Keratinocyte (primary cell): ENCODE measurements at regions not wholly inside any gene's neighbourhood (a gene's known extent, or its start where the extent isn't known, plus 50 kb on each side); places are given as distances from the start of the nearest gene placed in this dataset.

Experiments
- DNase-seq: peaks from one replicate; pipeline ENCODE4 v3.0.0-alpha.2; 2011; ENCODE audit warnings: low read depth, missing footprints, low spot score
- FAIRE-seq: peaks from 2 replicates; lab custom pipeline; 2011; peaks lifted over from hg19 to GRCh38; lab: Jason Lieb, UNC
- H2AFZ ChIP-seq: 2 replicates; pipeline ENCODE4 v1.6.0; 2012; ENCODE audit warnings: low read length, control low read depth, inconsistent platforms; ENCODE audit not compliant: control insufficient read depth
- H3K27ac ChIP-seq: 2 replicates; pipeline ENCODE4 v1.5.1; 2011; ENCODE audit warnings: low read length; ENCODE audit not compliant: control insufficient read depth, insufficient read depth
- H3K27me3 ChIP-seq: 3 replicates; pipeline ENCODE4 v1.6.0; 2011; ENCODE audit warnings: low read length; ENCODE audit not compliant: control insufficient read depth, insufficient read depth; ENCODE audit errors: extremely low read depth
- H3K36me3 ChIP-seq, 2 experiments: 2 replicates in 1 of 2; 3 replicates in 1 of 2; pipeline ENCODE4 v1.5.1; 2011; ENCODE audit warnings: low read length in 2 of 2, mild to moderate bottlenecking in 1 of 2; ENCODE audit not compliant: control insufficient read depth in 2 of 2, insufficient read depth in 2 of 2; ENCODE audit errors: extremely low read depth in 1 of 2
- H3K4me1 ChIP-seq: 3 replicates; pipeline ENCODE4 v1.5.1; 2011; ENCODE audit warnings: low read length; ENCODE audit not compliant: control insufficient read depth, insufficient read depth; ENCODE audit errors: extremely low read depth
- H3K4me2 ChIP-seq: 3 replicates; pipeline ENCODE4 v1.6.0; 2011; ENCODE audit warnings: low read depth, low read length; ENCODE audit not compliant: control insufficient read depth, insufficient read depth; ENCODE audit errors: extremely low read depth
- H3K4me3 ChIP-seq, 3 experiments: fragments of 200-600 bp in 1 of 3; sonication (generic) in 1 of 3; 2 replicates in 2 of 3; 3 replicates in 1 of 3; pipeline ENCODE4 v1.5.1; 2011 to 2016; ENCODE audit warnings: low read length in 3 of 3, mild to moderate bottlenecking in 3 of 3, control low read depth in 2 of 3, inconsistent platforms in 1 of 3, low read depth in 1 of 3, mixed read lengths in 1 of 3, mixed run types in 1 of 3, moderate library complexity in 1 of 3; ENCODE audit not compliant: control insufficient read depth in 2 of 3, insufficient read depth in 2 of 3; ENCODE audit errors: extremely low read depth in 1 of 3
- H3K79me2 ChIP-seq: 2 replicates; pipeline ENCODE4 v1.6.0; 2012; ENCODE audit warnings: low read length; ENCODE audit not compliant: control insufficient read depth, insufficient read depth
- H3K9ac ChIP-seq: 3 replicates; pipeline ENCODE4 v1.6.0; 2011; ENCODE audit warnings: low read length; ENCODE audit not compliant: control insufficient read depth, insufficient read depth; ENCODE audit errors: extremely low read depth
- H3K9me1 ChIP-seq: 3 replicates; pipeline ENCODE4 v1.6.0; 2011; ENCODE audit warnings: low read length; ENCODE audit not compliant: control insufficient read depth, insufficient read depth; ENCODE audit errors: extremely low read depth
- H3K9me3 ChIP-seq: 2 replicates; pipeline ENCODE4 v1.5.1; 2012; ENCODE audit warnings: low read depth, low read length; ENCODE audit not compliant: control insufficient read depth
- H4K20me1 ChIP-seq: 3 replicates; pipeline ENCODE4 v1.6.0; 2011; ENCODE audit warnings: low read length; ENCODE audit not compliant: control insufficient read depth, insufficient read depth; ENCODE audit errors: extremely low read depth
- EZH2 ChIP-seq: IDR thresholded peaks from one replicate; pipeline ENCODE4 v1.6.1; 2012; ENCODE audit warnings: inconsistent platforms, mild to moderate bottlenecking, low read length, moderate library complexity
- dilution Hi-C: fragments of 300-500 bp; cut with MboI; formaldehyde crosslinking; loops from one replicate; pipeline ENCODE4 v1.7.0; 2020; ENCODE audit warnings: low sequenced_read_pairs; ENCODE audit not compliant: extremely low pct_ligation_motif_present
- TF ChIP-seq, protein P1 (sequence below), 3 experiments: IDR thresholded peaks in 1 of 3; conservative IDR thresholded peaks in 1 of 3; optimal IDR thresholded peaks in 1 of 3; 2 replicates in 2 of 3; 3 replicates in 1 of 3; pipeline versions ENCODE3 to v1.5.1; 2011; ENCODE audit warnings: low read length in 3 of 3, mild to moderate bottlenecking in 3 of 3, moderate library complexity in 2 of 3, control low read depth in 1 of 3, inconsistent platforms in 1 of 3; ENCODE audit not compliant: insufficient read depth in 2 of 3; ENCODE audit errors: extremely low read depth in 1 of 3

DNA sequence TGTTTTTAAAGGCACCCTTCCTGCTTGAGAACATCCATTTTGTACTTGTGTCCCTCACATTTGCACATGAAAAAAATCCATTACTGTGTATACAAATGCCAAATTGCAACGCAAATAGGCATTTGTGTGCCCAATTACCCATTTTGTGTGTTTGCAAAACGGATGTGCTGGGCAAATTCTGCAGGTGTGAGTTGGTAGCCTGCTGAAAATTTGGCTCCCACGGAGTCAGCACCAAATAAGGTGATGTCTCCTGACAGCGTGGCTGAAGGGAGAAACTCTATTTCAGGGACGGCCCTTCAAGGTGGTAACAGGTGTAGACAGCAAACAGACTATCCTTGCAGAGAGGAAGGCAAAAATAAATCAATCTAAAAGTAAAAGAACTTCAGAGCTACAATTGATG is 661.1 kb downstream of the BCL11A start:
- no peaks in the 10 kb centered on the region for H3K9me3 ChIP-seq

DNA sequence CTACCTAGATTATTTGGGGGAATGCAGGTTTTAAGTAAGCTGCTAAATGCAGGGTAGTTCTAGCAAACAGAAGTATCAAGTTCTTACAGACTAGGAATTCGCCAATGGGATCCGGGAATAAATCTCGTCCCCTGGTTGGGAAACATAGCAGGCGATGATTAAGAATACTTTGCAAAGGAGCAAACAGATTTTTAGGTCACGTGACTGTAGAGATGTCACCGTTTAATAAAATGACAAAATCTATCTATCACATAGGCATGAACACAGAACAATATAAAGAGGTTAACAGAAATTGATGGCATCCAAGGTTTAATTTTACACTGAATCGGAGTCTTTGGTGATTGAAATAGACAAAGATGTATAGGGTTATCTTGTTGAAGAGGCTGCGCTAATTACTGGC is 664.1 kb downstream of the BCL11A start:
- DNase-seq, result no peak
- H3K27ac ChIP-seq, result no peak overlapping the region
- H3K27me3 ChIP-seq, result no peaks in the 10 kb centered on the region
- H3K36me3 ChIP-seq, result no peaks in the 10 kb centered on the region
- H3K4me1 ChIP-seq, result no peaks in the 10 kb centered on the region
- no peak for TF ChIP-seq EZH2
- TF ChIP-seq, protein P1, sequence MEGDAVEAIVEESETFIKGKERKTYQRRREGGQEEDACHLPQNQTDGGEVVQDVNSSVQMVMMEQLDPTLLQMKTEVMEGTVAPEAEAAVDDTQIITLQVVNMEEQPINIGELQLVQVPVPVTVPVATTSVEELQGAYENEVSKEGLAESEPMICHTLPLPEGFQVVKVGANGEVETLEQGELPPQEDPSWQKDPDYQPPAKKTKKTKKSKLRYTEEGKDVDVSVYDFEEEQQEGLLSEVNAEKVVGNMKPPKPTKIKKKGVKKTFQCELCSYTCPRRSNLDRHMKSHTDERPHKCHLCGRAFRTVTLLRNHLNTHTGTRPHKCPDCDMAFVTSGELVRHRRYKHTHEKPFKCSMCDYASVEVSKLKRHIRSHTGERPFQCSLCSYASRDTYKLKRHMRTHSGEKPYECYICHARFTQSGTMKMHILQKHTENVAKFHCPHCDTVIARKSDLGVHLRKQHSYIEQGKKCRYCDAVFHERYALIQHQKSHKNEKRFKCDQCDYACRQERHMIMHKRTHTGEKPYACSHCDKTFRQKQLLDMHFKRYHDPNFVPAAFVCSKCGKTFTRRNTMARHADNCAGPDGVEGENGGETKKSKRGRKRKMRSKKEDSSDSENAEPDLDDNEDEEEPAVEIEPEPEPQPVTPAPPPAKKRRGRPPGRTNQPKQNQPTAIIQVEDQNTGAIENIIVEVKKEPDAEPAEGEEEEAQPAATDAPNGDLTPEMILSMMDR (optimal IDR thresholded peaks at IDR 0.05 in 1 of 3, IDR thresholded peaks at IDR 0.05 in 1 of 3, conservative IDR thresholded peaks at IDR 0.05 in 1 of 3; ENCODE audit: extremely low read depth in 1 of 3, insufficient read depth in 2 of 3, low read length in 3 of 3), result no peak
- dilution Hi-C loops, result no loop called here
- H3K9me1 ChIP-seq, result no peaks in the 10 kb centered on the region
- no peak overlapping the region for H3K4me3 ChIP-seq
- no peak for FAIRE-seq
- H4K20me1 ChIP-seq, result no peaks in the 10 kb centered on the region
- no peak overlapping the region for H2AFZ ChIP-seq
- no peaks in the 10 kb centered on the region for H3K9me3 ChIP-seq
- H3K4me2 ChIP-seq, result no peak overlapping the region
- H3K9ac ChIP-seq, result no peak overlapping the region
- no peaks in the 10 kb centered on the region for H3K79me2 ChIP-seq

More for the DNA sequence above, 661.1 kb downstream of the BCL11A start:
- H2AFZ ChIP-seq, result no peak overlapping the region
- H4K20me1 ChIP-seq, result no peaks in the 10 kb centered on the region
- dilution Hi-C loops, result no loop called here
- FAIRE-seq (no peak), DNase-seq (no peak)
- no peak overlapping the region for H3K9ac ChIP-seq
- no peaks in the 10 kb centered on the region for H3K79me2 ChIP-seq
- TF ChIP-seq EZH2, result no peak
- H3K27me3 ChIP-seq, result no peaks in the 10 kb centered on the region
- no peaks in the 10 kb centered on the region for H3K9me1 ChIP-seq
- no peak overlapping the region for H3K4me3 ChIP-seq
- no peak overlapping the region for H3K27ac ChIP-seq
- H3K4me2 ChIP-seq, result no peak overlapping the region
- no peaks in the 10 kb centered on the region for H3K4me1 ChIP-seq
- no peaks in the 10 kb centered on the region for H3K36me3 ChIP-seq

DNA sequence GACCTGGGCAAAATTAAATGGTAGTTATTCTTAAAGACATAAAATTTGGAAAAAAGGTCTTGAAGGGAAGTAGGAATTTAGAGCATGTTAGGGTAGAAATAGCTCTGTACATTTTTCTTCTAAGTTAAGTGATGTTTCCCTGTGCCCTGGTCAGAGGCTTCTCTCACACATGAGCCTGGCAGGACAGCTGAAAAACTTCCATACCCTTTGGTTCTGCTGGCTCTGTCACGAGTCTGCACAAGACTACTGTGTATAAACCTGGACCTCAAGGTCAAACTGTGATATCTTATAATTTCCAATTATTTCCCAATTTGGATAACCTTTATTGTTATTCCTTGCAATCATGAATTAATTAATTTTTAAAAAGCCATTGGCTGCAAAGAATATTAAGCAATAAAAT is 664.7 kb downstream of the BCL11A start:
- dilution Hi-C loops, result no loop called here
- Histone ChIP-seq H3K4me2 (no peak overlapping the region), H3K36me3 (no peaks in the 10 kb centered on the region), H3K79me2 (no peaks in the 10 kb centered on the region), H2AFZ (no peak overlapping the region), H3K27me3 (no peaks in the 10 kb centered on the region), H3K4me3 (no peak overlapping the region), H3K9me1 (no peaks in the 10 kb centered on the region), H3K4me1 (no peaks in the 10 kb centered on the region), H3K27ac (no peak overlapping the region), H3K9me3 (no peaks in the 10 kb centered on the region), H3K9ac (no peak overlapping the region), H4K20me1 (no peaks in the 10 kb centered on the region)
- DNase-seq (no peak), FAIRE-seq (no peak)
- TF ChIP-seq EZH2, result no peak
- TF ChIP-seq, protein P1 (optimal IDR thresholded peaks at IDR 0.05 in 1 of 3, IDR thresholded peaks at IDR 0.05 in 1 of 3, conservative IDR thresholded peaks at IDR 0.05 in 1 of 3; ENCODE audit: extremely low read depth in 1 of 3, insufficient read depth in 2 of 3, low read length in 3 of 3), result no peak
